ENCODE measurements at regions not wholly inside any gene's neighbourhood (a gene's known extent, or its start where the extent isn't known, plus 50 kb on each side); places are given as distances from the start of the nearest gene placed in this dataset.

- DNase-seq: no peak
Observed at GRCh38 chr6:17227403-17227802, 53.8 kb upstream of the RBM24 start.

Measured in NCI-H748 treated with DMSO at 0.1 percent for 48 hours (cell line).